Heart right ventricle (tissue), 16 donors: ENCODE measurements at regions not wholly inside any gene's neighbourhood (a gene's known extent, or its start where the extent isn't known, plus 50 kb on each side); places are given as distances from the start of the nearest gene placed in this dataset.

Source experiments
- ATAC-seq, 8 donors: fragments of 200-7000 bp; cut with Tn5 transposase; one replicate each; pipeline ENCODE4 v1.9.1; 2020; ENCODE audit warnings: mild to moderate bottlenecking in 8 of 8, moderate library complexity in 8 of 8, moderate number of reproducible peaks in 1 of 8
- DNase-seq, 2 donors: peaks; one replicate each; pipeline ENCODE4 v3.0.0-alpha.2; 2020
- H3K27ac ChIP-seq, 10 donors: fragments of 200-600 bp; sonication (generic) in 2 of 10; one replicate each; pipeline versions ENCODE4 v1.5.0 to v1.8.0; 2020 to 2022; ENCODE audit warnings: mild to moderate bottlenecking in 3 of 10
- H3K27me3 ChIP-seq, 7 donors: fragments of 200-600 bp; one replicate each; pipeline ENCODE4 v1.8.0; 2021 to 2022; ENCODE audit warnings: mild to moderate bottlenecking in 2 of 7
- H3K36me3 ChIP-seq, 9 donors: fragments of 200-600 bp; sonication (generic) in 1 of 9; one replicate each; pipeline versions ENCODE4 v1.5.0 to v1.8.0; 2020 to 2022; ENCODE audit warnings: mild to moderate bottlenecking in 2 of 9
- H3K4me1 ChIP-seq, 9 donors: fragments of 200-600 bp; sonication (generic) in 1 of 9; one replicate each; pipeline versions ENCODE4 v1.5.0 to v1.8.0; 2020 to 2022; ENCODE audit warnings: mild to moderate bottlenecking in 4 of 9
- H3K4me3 ChIP-seq, 10 donors: fragments of 200-600 bp; sonication (generic) in 2 of 10; one replicate each; pipeline versions ENCODE4 v1.5.0 to v1.8.0; 2020 to 2022; ENCODE audit warnings: mild to moderate bottlenecking in 7 of 10, moderate library complexity in 2 of 10
- H3K9me3 ChIP-seq, 11 donors: fragments of 200-600 bp in 10 of 11; sonication (generic) in 2 of 11; one replicate each; pipeline versions ENCODE4 v1.5.0 to v1.8.0; 2013 to 2022; ENCODE audit warnings: mild to moderate bottlenecking in 2 of 11, control low read depth in 1 of 11, moderate library complexity in 1 of 11
- WGBS, 2 donors: extraction: QIAGEN DNeasy Blood & Tissue Kit; methylation state at CpG; one replicate each; pipeline ENCODE4 v1.1.7; 2013; ENCODE audit warnings: inconsistent platforms in 1 of 2; 5-methylcytosine and 5-hydroxymethylcytosine counted together
- intact Hi-C, 10 donors: fragments of 100-400 bp; cut with DNase I; formaldehyde crosslinking; loops; one replicate each; pipeline versions ENCODE4 v1.11.1 to v1.14.2; 2022
- TF ChIP-seq, protein P1 (sequence below), 9 donors: fragments of 200-600 bp; sonication (generic) in 2 of 9; IDR thresholded peaks; one replicate each; pipeline versions ENCODE4 v1.5.0 to v1.8.0; 2021 to 2022; ENCODE audit warnings: antibody characterized with exemption in 9 of 9, mild to moderate bottlenecking in 5 of 9, moderate library complexity in 1 of 9
- donor health status: Arrhythmogenic right ventricular cardiomyopathy.
- donor health status: ischemic (EF 13 %, LVEDD 7.1; RV severe dilation, severe dysfunction).
- donor health status: healthy with polysubstance abuse.
- donor health status: DM: no; HTN: yes; CAD: no.
- donor health status: DM: no; HTN: no; CAD: no.
- donor health status: ischemic (EF 25% LVEDD 6.9; RV normal size, moderate dysfunction).
- donor health status: ischemic (EF 25% LVEDD 5.7; RV mildly dilated, moderate dysfunction).
- donor health status: healthy.
- donor health status: DM: yes; HTN: yes; CAD: no.
- donor health status: Ischemic cardiomyopathy.
- donor health status: ischemic (EF 35%, LVEDD 5.7; RV mildly dilated, moderate dysfunction).
- donor health status: nonischemic (EF 11% LVEDD 7.7; RV severe dilation, severe dysfunction).
- donor health status: DM: yes; HTN: yes; CAD: no.
- donor health status: PGD.
- donor health status: ischemic (EF 29% LVEDD 5.4; RV normal size, mild dysfunction).
- donor health status: nonischemic (EF 23%, LVEDD 6.1; RV moderate dilation, normal function).

DNA sequence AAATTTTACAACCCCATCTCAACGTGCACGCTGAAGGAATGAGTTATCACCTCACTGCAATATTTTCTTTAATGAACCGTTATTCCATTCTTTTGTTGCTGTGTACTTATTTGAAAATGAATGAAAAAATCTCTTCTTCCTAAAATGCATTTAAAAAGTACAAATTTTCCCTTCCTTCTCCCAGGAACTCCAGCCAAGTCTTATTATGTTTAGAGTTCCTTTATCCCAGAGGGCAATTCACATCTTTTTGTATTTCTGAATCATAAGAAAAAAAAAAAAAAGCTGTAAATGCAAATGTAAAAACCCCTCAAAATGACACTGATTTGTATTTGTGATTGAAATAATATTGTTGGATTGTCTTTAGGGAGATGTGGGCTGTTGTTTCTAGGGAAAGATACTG, 2194.3 kb upstream of the CELF4 start:
- TF ChIP-seq, protein P1, sequence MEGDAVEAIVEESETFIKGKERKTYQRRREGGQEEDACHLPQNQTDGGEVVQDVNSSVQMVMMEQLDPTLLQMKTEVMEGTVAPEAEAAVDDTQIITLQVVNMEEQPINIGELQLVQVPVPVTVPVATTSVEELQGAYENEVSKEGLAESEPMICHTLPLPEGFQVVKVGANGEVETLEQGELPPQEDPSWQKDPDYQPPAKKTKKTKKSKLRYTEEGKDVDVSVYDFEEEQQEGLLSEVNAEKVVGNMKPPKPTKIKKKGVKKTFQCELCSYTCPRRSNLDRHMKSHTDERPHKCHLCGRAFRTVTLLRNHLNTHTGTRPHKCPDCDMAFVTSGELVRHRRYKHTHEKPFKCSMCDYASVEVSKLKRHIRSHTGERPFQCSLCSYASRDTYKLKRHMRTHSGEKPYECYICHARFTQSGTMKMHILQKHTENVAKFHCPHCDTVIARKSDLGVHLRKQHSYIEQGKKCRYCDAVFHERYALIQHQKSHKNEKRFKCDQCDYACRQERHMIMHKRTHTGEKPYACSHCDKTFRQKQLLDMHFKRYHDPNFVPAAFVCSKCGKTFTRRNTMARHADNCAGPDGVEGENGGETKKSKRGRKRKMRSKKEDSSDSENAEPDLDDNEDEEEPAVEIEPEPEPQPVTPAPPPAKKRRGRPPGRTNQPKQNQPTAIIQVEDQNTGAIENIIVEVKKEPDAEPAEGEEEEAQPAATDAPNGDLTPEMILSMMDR (IDR thresholded peaks at IDR 0.05) = no peak
- WGBS, 2 donors = 64 to 65% methylated on average over 3 of the region's 3 CpGs
- Histone ChIP-seq H3K4me3 (no peak overlapping the region), H3K36me3 (no peaks in the 10 kb centered on the region), H3K4me1 (no peaks in the 10 kb centered on the region), H3K27ac (no peak overlapping the region), H3K9me3 (peaks cover 0 to 12% (median 0%) of the 10 kb centered on the region in 11 donors), H3K27me3 (no peaks in the 10 kb centered on the region)
- DNase-seq (no peak), ATAC-seq (no peak)
- intact Hi-C loops = loop anchor here in 1 of 10 donors (10.0 kb wide), 1 partner anchor 1575 kb away; no protein-coding TSS in a partner anchor

DNA sequence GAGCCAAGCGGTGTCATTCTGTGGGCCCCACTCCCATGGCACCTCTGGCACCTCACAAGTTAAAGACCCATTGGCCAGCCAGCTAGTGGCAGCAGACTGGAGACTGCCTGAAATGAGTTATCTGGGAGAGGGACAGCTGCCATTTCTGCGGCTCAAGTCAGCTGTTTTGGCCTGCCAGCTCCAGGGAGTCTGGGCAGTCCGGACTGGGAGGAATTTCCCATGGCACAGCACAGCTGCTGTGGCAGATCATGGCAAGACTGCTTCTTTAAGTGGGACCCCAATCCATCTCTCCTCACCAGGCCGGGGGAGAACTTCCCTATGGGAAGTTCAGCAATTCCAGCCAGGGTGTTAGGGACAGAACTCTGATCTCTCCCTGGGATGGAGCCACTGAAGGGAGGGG, 2187.6 kb upstream of the CELF4 start:
- no peaks in the 10 kb centered on the region for H3K27me3 ChIP-seq
- no peak overlapping the region for H3K4me3 ChIP-seq
- ATAC-seq = no peak
- no peak overlapping the region for H3K27ac ChIP-seq
- no peaks in the 10 kb centered on the region for H3K36me3 ChIP-seq
- no peak for DNase-seq
- WGBS, 2 donors = 85 to 88% methylated on average over 4 of the region's 4 CpGs
- TF ChIP-seq, protein P1 (IDR thresholded peaks at IDR 0.05) = no peak
- H3K9me3 ChIP-seq = peaks cover 0 to 18% (median 0%) of the 10 kb centered on the region in 11 donors
- intact Hi-C loops = no loop called here
- H3K4me1 ChIP-seq = no peaks in the 10 kb centered on the region

DNA sequence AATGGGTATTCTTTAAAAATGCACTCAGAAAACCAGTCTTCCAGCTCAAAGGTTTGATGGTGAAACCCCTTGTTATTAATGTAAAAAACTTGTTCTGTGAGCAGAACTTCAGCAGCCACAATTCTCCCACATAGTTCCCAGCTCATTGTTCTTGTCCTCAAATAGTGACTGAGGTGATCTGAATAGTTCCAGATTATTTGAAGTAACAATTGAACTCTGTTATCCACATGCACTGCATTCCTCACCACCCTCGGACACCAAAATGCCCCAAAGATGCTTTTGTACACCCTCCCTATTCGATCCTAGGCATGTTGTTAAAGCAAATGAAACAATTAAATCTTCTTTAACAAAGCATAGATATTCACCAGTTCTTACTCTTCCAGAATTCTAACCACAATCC, 2186.8 kb upstream of the CELF4 start:
- intact Hi-C loops = no loop called here
- no peak for DNase-seq
- TF ChIP-seq, protein P1 (IDR thresholded peaks at IDR 0.05) = no peak
- 44 to 65% methylated on average over 2 of the region's 2 CpGs for WGBS, 2 donors
- Histone ChIP-seq H3K9me3 (peaks cover 0 to 10% (median 0%) of the 10 kb centered on the region in 11 donors), H3K36me3 (no peaks in the 10 kb centered on the region), H3K27ac (no peak overlapping the region), H3K4me1 (no peaks in the 10 kb centered on the region), H3K4me3 (no peak overlapping the region), H3K27me3 (no peaks in the 10 kb centered on the region)
- ATAC-seq = no peak

DNA sequence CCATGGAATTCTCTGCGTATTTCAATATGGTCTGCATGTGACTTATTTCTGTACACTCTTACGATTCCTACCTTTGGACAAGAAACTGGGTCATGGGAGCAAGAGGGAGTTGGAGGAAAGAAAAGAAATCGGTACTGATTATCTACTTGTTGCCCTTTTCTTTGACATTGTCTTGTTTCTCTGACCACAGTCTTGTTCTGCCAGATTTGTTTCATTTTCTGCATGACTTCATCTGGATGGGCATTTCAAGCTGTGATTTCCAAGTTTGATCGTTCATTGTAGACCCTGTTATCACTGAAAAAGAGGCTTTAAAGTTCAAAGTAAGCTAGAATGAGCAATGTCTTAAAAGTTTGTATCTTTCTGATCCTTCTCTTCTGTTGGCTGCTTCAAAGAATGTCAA, 2186.3 kb upstream of the CELF4 start:
- Histone ChIP-seq H3K4me1 (no peaks in the 10 kb centered on the region), H3K27ac (no peak overlapping the region), H3K27me3 (no peaks in the 10 kb centered on the region), H3K36me3 (no peaks in the 10 kb centered on the region), H3K9me3 (peaks cover 0 to 10% (median 0%) of the 10 kb centered on the region in 11 donors), H3K4me3 (no peak overlapping the region)
- TF ChIP-seq, protein P1 (IDR thresholded peaks at IDR 0.05) = no peak
- 76 to 87% methylated on average over 4 of the region's 4 CpGs for WGBS, 2 donors
- DNase-seq (no peak), ATAC-seq (no peak)
- intact Hi-C loops = no loop called here
